Vagina (tissue), 2 donors: ENCODE measurements at regions not wholly inside any gene's neighbourhood (a gene's known extent, or its start where the extent isn't known, plus 50 kb on each side); places are given as distances from the start of the nearest gene placed in this dataset.

ENCODE experiments used
- CTCF ChIP-seq, 3 experiments: fragments of 450-650 bp in 2 of 3; fragments of 200-600 bp in 1 of 3; sonication (generic) in 1 of 3; IDR thresholded peaks; one replicate each; pipeline ENCODE4 v1.5.1; 2017 to 2019; ENCODE audit warnings: antibody characterized with exemption in 3 of 3, mild to moderate bottlenecking in 2 of 3, moderate library complexity in 2 of 3
- POLR2A ChIP-seq, 2 donors: fragments of 450-650 bp; IDR thresholded peaks; one replicate each; pipeline ENCODE4 v1.6.1; 2017; ENCODE audit warnings: antibody characterized with exemption in 2 of 2, mild to moderate bottlenecking in 2 of 2, moderate library complexity in 2 of 2
- POLR2AphosphoS5 ChIP-seq, 2 donors: sonication (generic); formaldehyde crosslinking; IDR thresholded peaks; one replicate each; pipeline ENCODE4 v1.9.0; 2017; ENCODE audit warnings: antibody characterized with exemption in 2 of 2, mild to moderate bottlenecking in 2 of 2, low read depth in 1 of 2; ENCODE audit not compliant: insufficient read depth in 1 of 2

GRCh38 chr1:5264476-5264875 lies 610.1 kb downstream of the AJAP1 start:
- TF ChIP-seq CTCF (IDR thresholded peaks at IDR 0.05) (no peak), POLR2A (IDR thresholded peaks at IDR 0.05) (no peak), POLR2AphosphoS5 (IDR thresholded peaks at IDR 0.05; ENCODE audit: insufficient read depth in 1 of 2, low read depth in 1 of 2) (no peak)
